T47D (cell line): ENCODE measurements at regions not wholly inside any gene's neighbourhood (a gene's known extent, or its start where the extent isn't known, plus 50 kb on each side); places are given as distances from the start of the nearest gene placed in this dataset.
"Not testable (repeated sequence)": the region's sequence is repeated elsewhere in the genome, so short reads cannot be mapped to it uniquely, and the experiment has no call there.

Source experiments
- DNase-seq, 2 experiments: peaks; one replicate each; pipeline versions ENCODE4 v3.0.0 to v3.0.0-alpha.2; 2011 to 2012; ENCODE audit warnings: low read depth in 1 of 2, low spot score in 1 of 2
- JUND ChIP-seq: IDR thresholded peaks from 2 replicates; pipeline ENCODE4 v1.6.1; 2012; ENCODE audit warnings: low read depth
- in situ Hi-C: cut with HindIII; loops from 2 replicates; pipeline ENCODE4 v1.10.0; 2016; ENCODE audit warnings: low sequenced_read_pairs, low pct_unique_long_range_greater_than_20kb

DNA sequence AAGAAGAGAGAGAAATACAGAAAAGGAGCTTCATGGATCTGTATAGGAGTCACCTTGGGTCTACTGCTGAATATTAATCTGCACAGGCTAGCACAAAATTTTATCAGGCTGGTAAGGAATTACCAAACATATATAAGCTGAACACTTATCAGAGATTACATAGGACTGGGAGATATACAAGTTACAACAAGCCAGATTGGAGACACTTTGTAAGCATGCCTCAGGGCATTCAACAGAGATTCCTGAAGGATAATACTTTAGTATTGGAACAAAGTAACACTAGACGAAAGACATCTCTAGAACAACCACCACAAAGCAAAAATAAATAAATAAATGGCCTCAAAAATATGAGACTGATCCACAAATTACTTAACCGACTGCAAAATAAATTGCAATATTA is 197.8 kb downstream of the ANXA1 start:
- no peak for TF ChIP-seq JUND
- in situ Hi-C loops: no loop called here
- no peak for DNase-seq

DNA sequence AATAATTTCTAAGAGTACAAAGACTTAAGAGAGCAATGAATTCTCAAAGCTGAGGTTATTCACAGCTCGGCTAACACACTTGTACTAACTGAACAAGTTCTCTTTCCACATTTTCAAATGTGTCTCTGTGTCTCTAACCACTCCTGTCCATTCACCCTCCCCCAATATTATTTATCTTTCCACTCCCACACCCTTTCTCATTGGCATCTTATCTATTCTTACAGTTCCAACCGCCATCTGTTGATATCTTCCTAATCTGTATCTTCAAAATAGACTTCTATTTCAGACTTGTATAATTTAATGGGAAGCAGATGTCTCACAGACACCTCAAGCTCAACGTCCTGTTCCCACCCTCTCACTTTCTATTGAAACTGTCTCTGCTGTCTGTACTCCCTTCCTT is 205.9 kb downstream of the ANXA1 start:
- in situ Hi-C loops: no loop called here

DNA sequence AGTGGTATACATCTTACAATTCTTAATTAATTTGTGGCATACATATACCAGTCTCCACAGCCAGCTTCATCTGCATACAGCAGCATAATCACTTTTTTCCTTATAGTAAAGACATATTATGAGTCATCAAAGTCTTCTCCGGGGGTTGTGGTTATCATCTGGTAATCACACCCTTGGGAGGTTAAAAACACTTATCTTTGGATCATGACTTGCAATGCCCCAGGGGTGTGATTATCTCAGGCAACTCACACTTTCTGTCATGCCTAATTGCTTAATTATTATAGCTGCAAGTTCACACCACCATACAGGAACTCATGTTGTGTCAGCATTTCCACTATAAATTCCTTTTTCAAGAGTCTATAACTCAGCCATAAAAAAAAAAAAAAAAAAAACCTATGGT is 218.4 kb downstream of the ANXA1 start:
- in situ Hi-C loops: no loop called here
- TF ChIP-seq JUND: no peak
- no peak for DNase-seq

More for the DNA sequence above, 205.9 kb downstream of the ANXA1 start:
- no peak for DNase-seq
- TF ChIP-seq JUND: no peak

GRCh38 chr9:73371801-73372200 is 220.1 kb downstream of the ANXA1 start:
- TF ChIP-seq JUND: no peak
- in situ Hi-C loops: no loop called here
- no peak for DNase-seq

DNA sequence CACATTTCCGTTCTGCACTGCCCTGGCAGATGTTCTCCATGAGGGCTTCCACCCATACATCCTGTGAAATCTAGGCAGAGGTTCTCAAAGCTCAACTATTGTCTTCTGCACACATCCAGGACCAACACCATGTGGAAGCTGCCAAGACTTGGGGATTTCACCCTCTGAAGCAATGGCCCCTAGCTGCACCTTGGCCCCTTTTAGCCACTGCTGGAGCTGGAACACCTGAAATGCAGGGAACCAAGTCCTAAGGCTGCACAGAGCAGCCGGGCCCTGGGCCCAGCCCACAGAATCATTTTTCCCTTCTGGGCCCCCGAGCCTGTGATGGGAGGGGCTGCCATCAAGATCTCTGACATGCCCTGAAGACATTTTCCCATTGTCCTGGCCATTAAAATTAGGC is 228.7 kb downstream of the ANXA1 start:
- DNase-seq: no peak
- no peak for TF ChIP-seq JUND
- in situ Hi-C loops: no loop called here

DNA sequence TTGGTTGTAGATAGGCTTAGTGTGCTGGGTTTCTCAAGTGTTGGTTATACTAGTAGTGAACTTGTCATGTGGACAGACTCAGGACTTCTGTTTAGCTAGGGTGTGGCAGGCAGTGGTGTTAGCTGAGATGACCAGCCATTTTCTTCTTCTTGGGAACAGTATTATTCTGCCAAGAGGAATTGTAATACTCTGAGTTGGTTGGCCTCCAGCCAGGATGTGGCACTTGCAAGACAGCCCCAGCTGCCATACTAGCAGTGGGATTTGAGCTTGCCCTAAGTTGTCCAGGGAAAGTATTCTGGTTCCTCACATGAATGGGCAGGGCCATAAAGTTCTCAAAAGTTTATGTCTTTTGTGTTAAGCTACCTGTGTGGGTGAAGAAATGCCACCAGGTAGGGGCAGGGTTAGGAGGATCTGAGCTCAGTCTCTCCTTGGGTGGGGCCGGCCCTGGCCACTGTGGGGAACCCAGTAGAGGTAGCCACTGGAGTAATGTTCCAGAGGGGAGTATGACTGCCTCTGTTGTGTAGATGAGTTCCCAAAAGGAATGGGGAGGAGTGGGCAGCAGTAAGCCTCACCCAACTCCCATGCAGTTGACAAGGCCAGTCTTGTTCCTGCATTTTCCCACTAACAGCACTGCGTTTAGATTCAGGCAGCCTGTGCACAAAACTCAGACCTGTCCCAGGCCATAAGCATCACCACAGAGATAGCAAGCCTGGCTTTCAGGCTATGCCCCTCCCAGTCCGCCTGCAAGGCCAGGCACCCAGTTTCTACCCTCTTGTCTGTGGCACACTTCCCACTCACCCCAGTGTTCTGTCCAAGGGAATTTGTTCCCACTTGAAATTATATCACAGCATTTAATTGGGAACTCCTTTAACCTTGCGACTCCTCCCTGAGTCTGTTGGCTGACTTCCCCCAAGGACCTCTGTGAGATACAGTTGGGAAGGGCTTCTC is 250.7 kb downstream of the ANXA1 start:
- in situ Hi-C loops: no loop called here

GRCh38 chr9:73411494-73411893 is 259.8 kb downstream of the ANXA1 start:
- TF ChIP-seq JUND: no peak
- in situ Hi-C loops: no loop called here
- no peak for DNase-seq

More for the DNA sequence above, 250.7 kb downstream of the ANXA1 start:
- DNase-seq: no peak
- TF ChIP-seq JUND: no peak

GRCh38 chr9:73412874-73413273 is 261.2 kb downstream of the ANXA1 start:
- TF ChIP-seq JUND: no peak
- in situ Hi-C loops: no loop called here

GRCh38 chr9:73423891-73424290 is 272.2 kb downstream of the ANXA1 start:
- TF ChIP-seq JUND: no peak
- in situ Hi-C loops: no loop called here
- no peak for DNase-seq

More at GRCh38 chr9:73412874-73413273, 261.2 kb downstream of the ANXA1 start:
- DNase-seq: no peak

DNA sequence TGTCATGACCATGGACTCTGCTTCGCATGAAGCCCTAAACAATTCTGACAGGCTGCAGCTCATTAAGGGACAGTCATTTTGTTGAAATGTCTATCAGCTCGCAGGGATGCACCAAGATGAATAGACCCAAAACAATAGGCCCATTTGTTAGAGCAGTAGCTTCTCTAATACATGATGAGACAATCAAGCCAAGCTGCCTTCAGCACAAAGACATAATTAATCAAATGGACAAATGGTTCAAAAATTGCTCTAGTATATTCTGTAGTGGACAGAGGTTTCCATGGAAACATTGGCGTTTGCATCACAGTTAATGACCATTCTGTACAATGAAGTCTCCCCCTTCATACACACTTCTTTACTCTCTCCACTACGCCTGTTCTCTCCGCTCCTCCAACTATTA is 274.6 kb downstream of the ANXA1 start:
- TF ChIP-seq JUND: no peak
- in situ Hi-C loops: no loop called here
- no peak for DNase-seq

DNA sequence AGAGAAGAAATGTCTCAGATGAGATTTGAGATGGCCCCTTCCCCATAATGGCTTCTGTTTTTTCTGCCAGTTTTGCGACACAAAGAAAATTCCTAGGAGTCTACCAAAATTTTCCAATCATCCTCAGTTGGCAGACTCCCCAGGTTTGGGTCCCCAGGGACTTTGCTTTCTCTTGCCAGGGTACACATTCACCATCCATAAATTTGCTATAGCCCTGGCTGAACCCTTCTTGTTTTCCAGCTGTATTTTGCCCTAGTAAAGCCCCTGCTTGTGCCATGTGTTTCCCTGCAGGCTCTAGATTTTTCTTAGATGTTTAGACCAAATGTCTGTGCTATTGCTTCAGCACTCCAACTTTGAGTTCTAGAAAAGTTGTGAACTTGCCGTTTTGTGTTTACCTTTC is 283.2 kb downstream of the ANXA1 start:
- no peak for TF ChIP-seq JUND
- in situ Hi-C loops: no loop called here

DNA sequence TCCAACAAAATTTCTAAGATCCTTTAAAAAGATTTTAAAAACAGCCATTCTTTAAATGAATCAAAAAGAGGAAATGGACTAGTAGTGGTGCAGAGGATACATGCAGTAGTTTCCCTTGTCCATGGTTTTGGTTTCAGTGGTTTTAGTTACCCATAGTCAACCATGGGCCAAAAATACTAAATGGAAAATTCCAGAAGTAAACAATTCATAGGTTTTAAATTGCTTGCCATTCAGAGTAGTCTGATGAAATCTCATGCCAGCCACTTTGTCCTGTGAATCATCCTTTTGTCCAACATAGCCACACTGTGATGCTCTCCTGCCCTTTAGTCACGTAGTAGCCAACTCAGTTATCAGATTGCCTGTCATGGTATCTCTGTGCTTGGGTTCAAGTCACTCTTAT is 286.1 kb downstream of the ANXA1 start:
- in situ Hi-C loops: no loop called here
- no peak for TF ChIP-seq JUND
- DNase-seq: no peak

More for the DNA sequence above, 283.2 kb downstream of the ANXA1 start:
- no peak for DNase-seq

DNA sequence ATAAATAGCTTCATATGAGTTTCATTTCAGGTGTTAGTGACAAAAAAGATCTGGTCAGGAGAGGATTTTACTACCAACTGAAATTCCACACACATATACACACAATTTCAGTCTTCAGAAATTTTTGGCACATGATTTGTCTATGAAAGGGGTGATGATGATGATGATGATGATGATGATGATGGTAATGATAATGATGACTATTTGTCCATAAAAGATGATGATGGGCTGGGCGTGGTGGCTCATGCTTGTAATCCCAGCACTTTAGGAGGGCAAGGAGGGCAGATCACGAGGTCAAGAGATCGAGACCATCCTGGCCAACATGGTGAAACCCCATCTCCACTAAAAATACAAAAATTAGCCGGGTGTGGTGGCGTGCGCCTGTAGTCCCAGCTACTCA is 288.2 kb downstream of the ANXA1 start:
- in situ Hi-C loops, DNase-seq: not testable (repeated sequence)
